Pancreas (tissue), 10 donors: ENCODE measurements at regions not wholly inside any gene's neighbourhood (a gene's known extent, or its start where the extent isn't known, plus 50 kb on each side); places are given as distances from the start of the nearest gene placed in this dataset.
A peak's percentile ranks its signal among the peaks of the same experiment; 100 is the strongest.

ENCODE experiments used
- ATAC-seq, 4 donors: fragments of 200-7000 bp; cut with Tn5 transposase; one replicate each; pipeline versions ENCODE4 v1.8.0 to v1.9.1; 2020; ENCODE audit warnings: mild to moderate bottlenecking in 4 of 4, moderate library complexity in 4 of 4
- DNase-seq, 6 donors: peaks; one replicate each; pipeline ENCODE4 v3.0.0-alpha.2; 2020
- FAIRE-seq: peaks from 2 replicates; lab custom pipeline; 2012; peaks lifted over from hg19 to GRCh38; lab: Jason Lieb, UNC
- H3K27ac ChIP-seq, 4 donors: fragments of 200-600 bp; sonication (generic); 1 replicate in 3 of 4; 2 replicates in 1 of 4; pipeline versions ENCODE4 v1.5.0 to v1.8.0; 2020
- H3K27me3 ChIP-seq, 4 donors: fragments of 200-600 bp; one replicate each; pipeline ENCODE4 v1.8.0; 2021
- H3K36me3 ChIP-seq, 3 donors: fragments of 200-600 bp; sonication (generic) in 1 of 3; one replicate each; pipeline versions ENCODE4 v1.5.0 to v1.8.0; 2020 to 2021
- H3K4me1 ChIP-seq, 3 donors: fragments of 200-600 bp; one replicate each; pipeline ENCODE4 v1.8.0; 2021
- H3K4me3 ChIP-seq, 4 donors: fragments of 200-600 bp; sonication (generic) in 2 of 4; one replicate each; pipeline versions ENCODE4 v1.5.0 to v1.8.0; 2020 to 2021
- H3K9me3 ChIP-seq, 4 donors: fragments of 200-600 bp; one replicate each; pipeline ENCODE4 v1.8.0; 2021
- WGBS, 2 donors: extraction: QIAGEN DNeasy Blood & Tissue Kit; methylation state at CpG; one replicate each; pipeline ENCODE4 v1.1.7; 2013; 5-methylcytosine and 5-hydroxymethylcytosine counted together
- intact Hi-C, 3 donors: fragments of 100-400 bp; cut with DNase I; formaldehyde crosslinking; loops; one replicate each; pipeline versions ENCODE4 v1.11.1 to v1.14.2; 2022
- TF ChIP-seq, protein P1 (sequence below), 4 donors: fragments of 200-600 bp; sonication (generic) in 3 of 4; IDR thresholded peaks; one replicate each; pipeline versions ENCODE4 v1.5.0 to v1.8.0; 2021; ENCODE audit warnings: antibody characterized with exemption in 4 of 4
- donor health status: healthy with polysubstance abuse.
- donor health status: DM: no; HTN: no; CAD: no; lungs with moderate emphysema.
- donor health status: DM: no; HTN: no; CAD: no.
- donor health status: control.
- donor health status: control.
- donor health status: Bipolar disorder and iron deficiency.
- donor health status: DM: yes; HTN: yes; CAD: no.
- donor health status: DM: no; HTN: no; CAD: no.
- donor health status: DM: no; HTN: no; CAD: no.
- donor health status: DM: yes; HTN: yes; CAD: no.

GRCh38 chrX:110955706-110956105, 140.3 kb upstream of the PAK3 start:
- intact Hi-C loops = no loop called here
- H3K27me3 ChIP-seq = no peaks in the 10 kb centered on the region
- FAIRE-seq = no peak
- no peak overlapping the region for H3K4me3 ChIP-seq
- TF ChIP-seq, protein P1, sequence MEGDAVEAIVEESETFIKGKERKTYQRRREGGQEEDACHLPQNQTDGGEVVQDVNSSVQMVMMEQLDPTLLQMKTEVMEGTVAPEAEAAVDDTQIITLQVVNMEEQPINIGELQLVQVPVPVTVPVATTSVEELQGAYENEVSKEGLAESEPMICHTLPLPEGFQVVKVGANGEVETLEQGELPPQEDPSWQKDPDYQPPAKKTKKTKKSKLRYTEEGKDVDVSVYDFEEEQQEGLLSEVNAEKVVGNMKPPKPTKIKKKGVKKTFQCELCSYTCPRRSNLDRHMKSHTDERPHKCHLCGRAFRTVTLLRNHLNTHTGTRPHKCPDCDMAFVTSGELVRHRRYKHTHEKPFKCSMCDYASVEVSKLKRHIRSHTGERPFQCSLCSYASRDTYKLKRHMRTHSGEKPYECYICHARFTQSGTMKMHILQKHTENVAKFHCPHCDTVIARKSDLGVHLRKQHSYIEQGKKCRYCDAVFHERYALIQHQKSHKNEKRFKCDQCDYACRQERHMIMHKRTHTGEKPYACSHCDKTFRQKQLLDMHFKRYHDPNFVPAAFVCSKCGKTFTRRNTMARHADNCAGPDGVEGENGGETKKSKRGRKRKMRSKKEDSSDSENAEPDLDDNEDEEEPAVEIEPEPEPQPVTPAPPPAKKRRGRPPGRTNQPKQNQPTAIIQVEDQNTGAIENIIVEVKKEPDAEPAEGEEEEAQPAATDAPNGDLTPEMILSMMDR (IDR thresholded peaks at IDR 0.05) = no peak
- H3K4me1 ChIP-seq = peaks cover 0 to 5% (median 5%) of the 10 kb centered on the region in 3 donors
- no peaks in the 10 kb centered on the region for H3K36me3 ChIP-seq
- no peak for ATAC-seq
- no peaks in the 10 kb centered on the region for H3K9me3 ChIP-seq
- H3K27ac ChIP-seq = no peak overlapping the region
- DNase-seq = no peak

- Histone ChIP-seq H3K27ac (no peak overlapping the region), H3K27me3 (no peaks in the 10 kb centered on the region), H3K4me1 (peaks cover 0 to 5% (median 5%) of the 10 kb centered on the region in 3 donors), H3K9me3 (no peaks in the 10 kb centered on the region), H3K36me3 (no peaks in the 10 kb centered on the region), H3K4me3 (no peak overlapping the region)
- DNase-seq (no peak), FAIRE-seq (no peak), ATAC-seq (no peak)
- intact Hi-C loops = no loop called here
- TF ChIP-seq, protein P1 (IDR thresholded peaks at IDR 0.05) = no peak
Observed at GRCh38 chrX:110954428-110955100, 141.4 kb upstream of the PAK3 start.

DNA sequence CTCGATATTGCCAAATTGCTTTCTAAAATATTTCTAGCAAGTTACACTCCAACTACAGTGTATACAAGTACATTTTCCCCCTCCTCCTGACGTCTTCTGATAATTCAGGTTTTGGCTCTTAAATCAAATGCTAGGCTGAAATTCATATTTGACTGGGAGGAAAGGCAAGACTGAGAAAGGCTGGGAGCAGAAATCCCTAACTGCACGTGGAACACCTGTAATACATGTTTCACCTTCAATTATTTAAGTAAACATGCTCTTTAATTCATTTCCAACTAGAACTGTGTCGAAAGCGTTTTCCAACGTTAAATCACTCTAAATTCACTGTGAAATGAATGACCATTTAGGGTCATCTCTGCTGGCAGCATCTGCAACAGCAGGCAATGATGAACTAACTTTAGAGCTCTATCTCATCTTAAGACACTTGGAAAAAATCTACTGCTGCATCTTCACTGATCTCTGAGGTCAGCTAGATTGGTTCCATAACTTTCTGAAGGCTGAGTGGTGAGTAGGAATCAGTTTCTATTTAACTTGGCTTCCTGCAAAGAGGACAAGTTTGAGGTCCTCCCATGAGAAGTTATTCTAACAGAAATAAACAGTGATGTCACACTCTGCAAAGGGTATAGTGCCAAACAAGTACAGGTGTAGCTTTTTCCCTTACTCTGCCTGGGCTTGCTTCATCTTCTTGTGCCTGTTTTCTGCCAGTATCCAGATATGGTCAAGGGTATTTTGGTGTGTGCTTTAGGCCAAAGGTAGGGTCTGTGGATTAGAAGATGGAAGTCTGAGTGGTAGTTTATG, 144.3 kb upstream of the PAK3 start:
- Histone ChIP-seq H3K27ac (peak overlapping the region in 3 of 4 donors; percentile 4 to 72 (median 32)), H3K4me1 (peaks cover 0 to 5% (median 5%) of the 10 kb centered on the region in 3 donors), H3K36me3 (no peaks in the 10 kb centered on the region), H3K27me3 (no peaks in the 10 kb centered on the region), H3K9me3 (no peaks in the 10 kb centered on the region), H3K4me3 (no peak overlapping the region)
- ATAC-seq = peak; percentile 88 to 97 (median 95)
- WGBS, 2 donors = 16 to 24% methylated on average over 6 of the region's 6 CpGs
- no peak for FAIRE-seq
- intact Hi-C loops = no loop called here
- peak in 2 of 6 donors; percentile 23 to 26 for DNase-seq
- TF ChIP-seq, protein P1 (IDR thresholded peaks at IDR 0.05) = no peak

DNA sequence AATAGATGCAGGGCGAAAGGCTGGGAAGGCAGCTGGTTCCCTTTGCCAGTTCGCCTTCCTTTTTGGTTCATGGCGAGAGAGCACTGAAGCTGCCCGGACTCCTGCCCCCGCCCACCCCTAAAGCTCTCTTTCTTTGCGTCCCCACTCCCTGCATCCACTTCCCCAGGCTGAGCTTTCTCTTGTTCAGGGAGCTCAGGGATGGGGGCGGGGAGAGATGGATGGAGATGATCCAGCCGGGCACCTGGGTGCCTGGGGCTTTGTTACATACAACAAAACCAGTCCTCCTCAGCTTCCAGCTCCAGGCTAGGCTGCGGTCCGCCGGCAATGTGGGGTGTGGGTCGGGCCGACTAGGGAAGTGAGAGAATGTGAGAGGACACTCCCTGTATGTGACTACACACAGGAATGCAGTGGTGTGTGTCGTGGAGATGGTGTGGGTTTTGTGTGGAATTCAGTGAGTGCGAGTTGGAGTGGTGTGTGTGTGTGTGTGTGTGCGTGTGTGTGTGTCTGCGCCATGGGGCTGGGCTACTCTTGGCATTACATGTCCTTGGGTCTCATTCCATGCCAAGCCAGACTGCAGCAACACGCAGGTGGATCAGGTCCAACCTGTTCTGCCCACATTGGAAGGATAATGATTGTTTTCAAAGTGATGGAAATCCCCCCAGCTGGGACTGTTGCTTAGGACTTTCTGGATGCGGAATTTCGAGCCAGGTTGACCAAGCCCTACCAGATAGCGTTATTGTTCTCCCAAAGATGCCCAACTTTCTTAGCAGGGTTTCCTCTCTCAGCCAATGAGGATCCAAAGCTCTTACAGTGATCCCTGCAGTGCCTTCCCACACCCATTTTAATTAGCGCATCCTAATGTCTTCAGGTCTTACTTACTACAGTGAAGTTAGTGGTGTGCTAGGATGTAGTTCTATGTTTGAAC, 149.4 kb upstream of the CHRDL1 start:
- intact Hi-C loops = no loop called here
- H3K9me3 ChIP-seq = no peaks in the 10 kb centered on the region
- peak; percentile 53 to 70 (median 66) for DNase-seq
- peaks cover 0 to 4% (median 0%) of the 10 kb centered on the region in 4 donors for H3K27me3 ChIP-seq
- peaks cover 4 to 25% (median 8%) of the 10 kb centered on the region in 3 donors for H3K4me1 ChIP-seq
- FAIRE-seq = no peak
- no peaks in the 10 kb centered on the region for H3K36me3 ChIP-seq
- H3K4me3 ChIP-seq = peak overlapping the region in 3 of 4 donors; percentile 3 to 38 (median 37)
- TF ChIP-seq, protein P1 (IDR thresholded peaks at IDR 0.05) = no peak
- peak overlapping the region in 3 of 4 donors; percentile 40 to 46 (median 46) for H3K27ac ChIP-seq
- ATAC-seq = peak; percentile 78 to 82 (median 80)
- 5 to 24% methylated on average over 22 of the region's 22 CpGs for WGBS, 2 donors
